ENCODE measurements at regions not wholly inside any gene's neighbourhood (a gene's known extent, or its start where the extent isn't known, plus 50 kb on each side); places are given as distances from the start of the nearest gene placed in this dataset.

DNA sequence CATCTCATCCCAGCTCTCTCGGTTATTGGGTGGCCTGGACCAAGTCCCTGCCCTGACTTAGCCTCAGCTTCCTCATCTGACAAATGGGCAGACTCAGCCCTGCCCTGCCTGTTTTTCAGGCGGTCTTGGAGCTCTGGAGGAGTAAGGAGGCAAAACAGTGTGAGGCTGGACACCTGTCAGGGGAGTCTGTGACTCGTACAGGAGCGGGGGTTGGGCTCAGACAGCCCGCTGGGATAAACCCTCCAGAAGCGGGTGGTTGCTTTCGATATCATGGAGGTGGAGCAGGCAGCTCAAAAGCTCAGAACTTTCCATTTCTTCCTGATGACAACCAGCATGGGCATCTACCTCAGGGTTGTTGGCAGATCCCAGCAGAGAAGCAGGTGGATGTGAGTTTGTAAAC lies 72.9 kb upstream of the GGTA1 start:
- DNase-seq: no peak

DNA sequence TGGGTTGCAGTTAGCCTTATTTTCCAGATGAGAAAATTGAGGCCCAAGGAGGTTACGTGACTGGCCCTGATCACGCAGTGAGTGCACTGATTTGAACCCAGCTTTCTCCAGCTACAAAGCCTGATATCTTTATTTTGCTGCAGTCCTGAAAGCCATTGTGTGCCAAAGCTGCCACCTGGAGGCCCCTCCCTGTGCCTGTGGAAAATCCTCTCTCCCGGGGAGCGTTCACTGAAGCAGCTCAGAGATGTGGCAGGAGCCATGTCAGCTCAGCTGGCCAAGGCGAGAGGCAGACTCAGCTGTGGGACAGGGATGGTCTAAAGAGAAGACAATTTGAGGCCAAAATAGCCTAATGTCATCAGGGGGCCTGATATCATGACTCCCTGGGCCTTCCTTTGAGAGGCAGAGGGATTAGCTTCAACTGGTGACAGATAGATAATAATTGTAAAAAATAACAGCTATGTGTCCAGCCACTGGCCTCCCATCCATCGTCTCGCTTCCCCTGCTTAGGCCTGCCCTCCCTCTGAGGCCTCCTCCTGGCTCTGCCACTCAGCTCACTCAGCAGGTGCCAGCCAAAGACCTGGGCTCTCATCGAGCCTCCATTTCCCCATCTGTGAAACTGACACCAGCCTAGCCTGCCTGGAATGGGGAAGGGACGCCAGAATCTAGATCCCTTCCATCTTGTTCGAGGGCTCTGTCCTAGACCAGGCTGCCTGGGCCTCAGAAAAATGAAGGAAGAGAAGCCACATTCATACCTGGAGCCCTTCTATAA lies 74.3 kb upstream of the GGTA1 start:
- no peak for DNase-seq

DNA sequence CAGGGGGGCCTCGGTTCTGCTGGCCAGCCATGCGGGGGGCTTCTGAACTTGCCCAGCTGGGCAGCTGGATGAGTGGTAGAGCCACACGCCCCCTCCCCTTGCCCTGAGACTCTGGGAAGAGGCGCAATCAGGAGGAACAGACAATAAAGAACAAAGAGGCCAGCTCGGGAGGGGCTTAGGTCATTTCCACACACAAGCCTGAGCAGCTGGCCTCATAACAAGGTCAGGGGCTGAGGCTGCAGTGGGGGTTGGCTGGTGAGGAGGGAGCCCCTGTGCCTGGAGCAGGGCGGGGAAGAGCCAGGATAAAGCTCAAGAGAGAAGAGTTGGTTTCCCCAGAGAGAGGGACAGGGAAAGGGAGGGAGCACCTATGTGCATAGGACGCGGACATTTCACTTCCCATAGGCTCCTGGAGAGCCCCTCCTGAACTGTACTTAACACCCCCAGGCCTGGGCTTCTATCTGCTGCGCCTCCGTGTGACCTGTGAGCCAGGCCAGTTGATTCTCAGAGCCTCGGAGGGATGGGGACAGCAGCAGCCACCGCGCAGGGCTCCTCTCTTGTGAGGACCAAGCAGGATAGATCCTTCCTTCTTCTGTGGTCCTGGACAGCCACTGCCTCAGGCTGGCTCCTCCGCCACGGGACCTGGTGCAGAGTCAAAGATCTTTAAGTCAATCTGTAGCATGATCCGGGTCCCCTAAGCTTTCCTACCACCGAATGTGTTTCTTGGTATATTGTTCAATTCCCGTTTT lies 75.3 kb upstream of the GGTA1 start:
- DNase-seq: no peak

DNA sequence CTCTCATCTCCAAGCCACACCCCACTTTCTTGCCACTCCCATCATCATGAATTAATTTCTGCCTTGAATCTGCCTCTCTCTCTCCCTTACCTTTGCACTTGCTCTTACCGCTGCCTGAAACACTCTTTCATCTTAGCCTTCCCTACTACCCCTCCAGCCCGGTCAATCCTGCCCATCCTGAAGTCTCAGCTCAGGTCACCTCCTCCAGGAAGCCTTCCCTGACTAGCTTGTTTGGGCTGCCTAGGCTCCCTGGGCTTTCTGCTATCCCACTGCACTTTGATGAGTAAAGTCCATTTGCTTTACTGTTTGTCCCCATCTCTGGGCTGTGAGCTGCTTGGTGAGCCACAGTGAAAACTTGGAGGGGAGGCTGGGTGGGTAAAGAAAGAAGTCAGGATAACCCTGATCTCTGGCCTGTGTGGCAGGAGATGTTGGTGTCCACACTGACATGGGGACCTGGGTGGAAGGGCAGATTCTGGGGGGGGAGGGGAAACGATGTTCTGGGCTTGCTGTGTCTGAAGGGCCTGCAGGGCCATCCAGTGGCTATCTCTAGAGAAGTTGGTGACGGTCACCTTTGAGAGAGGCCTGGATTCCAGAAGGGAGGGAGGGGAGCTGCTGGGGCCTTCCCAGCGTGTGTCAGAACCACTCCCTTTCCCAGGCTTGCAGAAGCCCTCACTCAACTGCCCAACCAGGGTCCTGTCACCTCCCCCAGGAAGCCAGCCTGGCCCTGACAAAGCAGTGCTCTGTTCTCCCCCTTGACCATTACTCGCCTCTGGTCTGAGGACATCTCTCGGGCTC lies 75.0 kb upstream of the DAB2IP start:
- no peak for DNase-seq

DNA sequence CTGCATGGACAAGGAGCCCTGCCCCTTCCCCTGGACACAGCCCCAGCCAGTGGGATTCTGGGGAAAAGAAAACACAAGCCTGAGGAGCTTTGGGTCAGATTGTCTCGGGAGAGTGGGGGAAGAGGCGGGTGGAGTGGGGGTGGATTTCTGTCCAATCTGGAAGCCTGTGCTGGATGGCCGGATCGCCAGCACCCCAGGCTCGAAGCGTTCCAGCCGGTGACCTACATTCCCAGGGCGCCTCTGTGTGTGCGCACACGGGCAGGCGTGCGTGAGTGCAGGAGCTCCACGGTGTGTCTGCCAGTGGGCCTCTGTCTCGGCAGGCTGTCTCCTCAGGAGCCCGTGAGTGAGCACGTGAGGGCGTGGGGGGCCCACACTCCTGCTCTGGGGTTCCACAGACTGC lies 74.3 kb upstream of the DAB2IP start:
- DNase-seq: no peak

DNA sequence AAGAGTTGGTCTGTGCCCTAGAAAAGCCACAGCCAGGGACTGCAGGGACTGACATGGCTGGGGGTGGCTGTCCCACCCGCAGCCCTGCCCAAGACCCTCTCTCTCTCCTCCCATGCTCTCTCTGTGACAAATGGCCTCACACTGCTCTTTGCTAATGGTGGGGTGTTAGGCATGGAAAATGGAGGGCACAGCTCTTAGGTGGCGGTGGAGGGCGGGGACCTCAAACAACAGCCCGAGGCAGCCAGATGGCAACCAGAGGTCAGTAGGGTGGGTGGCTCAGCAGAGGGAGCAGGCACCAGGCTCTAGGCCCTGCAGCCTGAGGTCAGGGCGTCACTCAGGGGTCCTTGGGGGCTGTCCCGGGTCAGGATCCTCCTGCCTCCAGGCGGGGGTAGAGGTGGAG lies 73.9 kb upstream of the DAB2IP start:
- DNase-seq: no peak

DNA sequence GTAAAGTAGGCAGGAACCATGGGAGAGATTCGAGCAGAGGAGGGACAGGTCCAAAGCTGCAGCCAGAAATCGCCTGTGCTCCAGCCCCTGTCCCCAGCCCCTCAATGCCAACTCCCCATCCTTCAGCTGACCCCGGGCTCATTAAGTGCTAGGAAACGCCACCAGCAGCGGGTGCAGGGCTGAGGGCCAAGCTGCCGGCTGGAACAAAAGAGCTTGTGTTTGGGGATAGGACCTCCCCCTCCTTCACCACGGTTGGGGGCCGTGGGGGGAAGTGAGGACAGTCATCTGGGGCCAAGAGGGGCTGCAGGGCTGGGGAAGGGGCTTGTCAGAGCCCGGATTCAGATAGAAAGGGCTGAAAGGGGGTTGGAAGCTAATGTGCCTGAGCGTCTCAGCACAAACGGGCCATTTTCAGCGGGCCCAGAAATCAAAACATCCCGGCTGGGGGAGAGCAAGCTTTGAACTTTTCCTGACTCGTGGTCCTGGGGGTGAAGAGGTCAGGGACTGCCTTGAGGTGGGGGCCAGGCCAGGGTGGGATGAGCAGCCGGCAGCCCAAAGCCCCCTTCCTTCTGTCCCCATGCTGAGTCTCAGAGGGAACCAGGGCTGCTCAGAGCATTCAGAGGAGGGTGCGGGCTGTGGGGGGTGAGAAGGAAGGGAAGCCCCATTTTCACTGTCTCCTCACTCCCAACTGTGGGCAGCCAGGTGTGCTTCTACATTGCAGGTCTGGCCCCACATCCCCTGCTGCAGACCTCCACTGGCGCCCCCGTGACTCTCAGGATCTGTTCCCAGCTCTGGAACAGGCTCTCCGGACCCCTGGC lies 69.4 kb upstream of the DAB2IP start:
- DNase-seq: peak; percentile 43

DNA sequence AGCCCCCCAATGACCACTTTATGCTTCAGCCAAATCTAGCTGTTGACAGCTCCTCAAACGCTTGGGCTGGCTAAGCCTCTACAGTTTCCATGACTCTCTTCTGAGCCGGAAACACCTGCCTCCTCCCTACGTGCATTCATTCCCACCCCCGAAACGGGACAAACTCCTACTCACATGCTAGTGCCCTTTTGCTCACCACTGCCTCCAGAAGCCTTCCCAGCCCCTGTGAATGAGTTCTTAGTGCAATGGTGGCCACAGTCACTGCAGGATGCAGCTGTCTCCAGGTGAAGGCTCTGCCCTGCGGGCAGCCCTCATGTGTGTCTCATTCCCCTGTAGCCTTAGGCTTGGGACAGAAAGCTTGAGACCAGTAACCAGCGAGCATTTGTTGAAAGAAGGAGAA lies 68.8 kb upstream of the DAB2IP start:
- no peak for DNase-seq

DNA sequence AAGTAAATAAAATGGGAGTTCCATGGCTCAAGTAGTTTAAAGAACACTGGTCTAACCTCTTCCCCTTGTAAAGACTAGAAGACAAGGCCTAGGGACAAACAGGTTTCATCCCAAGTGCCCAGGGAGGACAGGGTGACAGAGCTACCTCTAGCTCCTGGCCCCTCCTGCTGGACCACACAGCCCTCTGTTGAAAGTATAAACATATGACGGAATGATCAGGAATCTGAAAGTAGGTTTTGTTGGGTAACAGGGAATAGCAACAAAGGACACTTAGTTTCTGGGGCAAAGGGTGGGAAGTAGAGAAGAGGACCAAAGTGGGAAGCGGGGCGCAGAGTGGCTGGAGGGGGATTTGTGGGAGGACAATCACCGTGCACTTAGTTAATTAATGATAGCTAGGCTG lies 67.0 kb upstream of the DAB2IP start:
- no peak for DNase-seq

DNA sequence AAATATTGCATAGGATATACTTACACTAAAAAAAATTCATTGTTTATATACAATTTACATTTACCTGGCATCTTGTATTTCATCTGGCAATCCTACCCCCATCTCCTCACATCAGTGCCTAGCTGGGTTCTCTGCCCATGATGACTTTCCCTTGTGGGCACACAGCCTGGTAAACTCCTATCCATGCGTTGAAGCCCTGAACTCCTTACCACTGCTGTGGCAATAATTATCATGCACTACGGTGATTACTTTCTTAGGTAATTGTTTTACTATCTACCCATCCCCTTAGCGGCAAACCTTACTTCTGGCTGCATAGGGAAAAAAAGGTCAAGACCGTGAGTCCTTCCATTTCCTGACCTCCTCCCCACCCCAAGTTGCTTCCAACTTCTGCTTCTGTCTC lies 63.6 kb upstream of the DAB2IP start:
- no peak for DNase-seq

DNA sequence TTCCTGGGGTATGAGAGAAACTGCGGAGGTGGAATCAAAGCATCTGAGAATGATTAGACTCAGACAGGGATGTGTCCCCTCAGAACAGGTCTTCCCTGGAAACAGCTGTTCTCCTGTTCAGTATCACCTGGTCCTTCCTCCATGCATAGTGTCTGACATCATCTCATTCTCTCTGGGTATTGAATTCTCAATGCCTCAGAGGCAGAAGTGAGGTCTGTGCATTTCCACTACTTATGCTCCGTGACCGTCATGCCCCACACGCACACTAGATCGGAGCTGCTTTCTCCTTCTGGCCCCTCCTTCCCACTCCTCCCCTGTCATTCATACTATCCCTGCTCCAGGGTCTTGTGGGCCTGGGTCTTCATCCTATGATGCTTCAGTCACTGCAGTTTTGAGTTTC lies 61.4 kb upstream of the DAB2IP start:
- no peak for DNase-seq

DNA sequence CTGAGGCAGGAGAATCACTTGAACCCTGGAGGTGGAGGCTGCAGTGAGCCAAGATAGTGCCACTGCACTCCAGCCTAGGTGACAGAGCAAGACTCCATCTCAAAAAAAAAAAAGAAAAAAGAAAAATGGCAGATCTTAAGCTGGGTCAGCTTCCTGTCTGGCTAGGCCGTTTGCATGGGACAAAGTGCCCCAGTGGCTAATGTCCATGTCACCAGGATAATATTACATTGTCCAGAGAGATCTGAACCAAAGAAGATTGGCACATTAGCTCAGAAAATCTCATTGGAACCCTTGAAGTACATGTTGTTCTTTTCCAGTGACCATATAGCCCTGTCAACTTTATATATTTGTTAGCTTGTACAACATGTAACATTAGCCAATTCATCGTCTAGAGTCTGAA lies 59.2 kb upstream of the DAB2IP start:
- DNase-seq: no peak

DNA sequence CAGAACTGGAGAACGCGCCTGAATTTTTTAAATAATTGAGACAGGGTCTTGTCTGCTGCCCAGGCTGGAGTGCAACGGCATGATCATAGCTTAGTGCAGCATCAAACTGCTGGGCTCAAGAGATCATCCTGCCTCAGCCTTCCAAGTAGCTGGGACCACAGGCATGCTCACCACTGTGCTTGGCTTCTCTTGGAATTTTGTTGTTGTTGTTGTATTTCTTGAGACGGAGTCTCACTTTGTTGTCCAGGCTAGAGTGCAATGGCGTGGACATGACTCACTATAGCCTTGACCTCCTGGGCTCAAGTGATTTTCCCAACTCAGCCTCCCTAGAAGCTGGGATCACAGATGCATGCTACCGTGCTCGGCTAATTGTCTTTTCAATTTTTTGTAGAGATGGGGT lies 58.4 kb upstream of the DAB2IP start:
- no peak for DNase-seq

DNA sequence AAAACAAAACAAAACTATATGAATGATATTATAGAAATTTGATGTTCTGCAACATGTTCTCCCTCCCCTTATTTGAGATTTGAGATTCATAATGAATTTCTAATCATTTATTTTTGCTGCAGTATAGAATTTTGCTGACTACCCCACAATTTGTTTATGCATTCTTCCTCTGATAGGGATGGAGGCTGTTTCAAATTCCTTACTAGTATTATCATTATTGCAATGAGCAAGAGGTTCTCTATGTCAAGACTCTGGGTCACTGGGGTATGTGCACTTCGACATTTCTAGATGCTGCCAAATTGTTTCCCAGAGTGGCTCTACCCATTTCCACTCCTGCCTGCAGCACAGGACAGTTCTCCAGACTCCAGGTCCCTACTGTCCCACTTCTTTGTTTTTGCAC lies 54.9 kb upstream of the DAB2IP start:
- DNase-seq: no peak

DNA sequence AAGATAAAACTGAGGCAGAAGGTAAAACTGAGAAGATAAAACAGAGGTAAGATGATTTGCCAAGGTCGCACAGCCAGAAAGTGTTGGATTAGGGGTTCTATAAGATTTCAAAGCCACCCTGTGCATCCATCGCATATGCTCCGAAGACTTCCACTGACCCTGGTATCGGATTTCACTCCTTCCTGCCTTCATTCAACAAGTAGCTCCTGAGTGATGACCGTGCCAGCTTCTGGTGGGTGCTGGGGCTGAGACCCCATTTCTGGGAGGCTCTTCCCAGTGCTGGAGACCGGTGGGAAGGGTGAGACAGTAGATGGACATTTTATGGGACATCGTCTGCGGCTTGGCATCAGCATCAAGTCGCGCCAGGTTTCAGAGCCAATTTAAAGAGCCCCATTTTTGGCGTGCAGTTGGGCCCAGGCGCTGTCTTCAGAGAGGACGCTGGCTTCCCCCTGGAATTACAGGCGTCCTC lies 53.7 kb upstream of the DAB2IP start:
- DNase-seq: no peak

DNA sequence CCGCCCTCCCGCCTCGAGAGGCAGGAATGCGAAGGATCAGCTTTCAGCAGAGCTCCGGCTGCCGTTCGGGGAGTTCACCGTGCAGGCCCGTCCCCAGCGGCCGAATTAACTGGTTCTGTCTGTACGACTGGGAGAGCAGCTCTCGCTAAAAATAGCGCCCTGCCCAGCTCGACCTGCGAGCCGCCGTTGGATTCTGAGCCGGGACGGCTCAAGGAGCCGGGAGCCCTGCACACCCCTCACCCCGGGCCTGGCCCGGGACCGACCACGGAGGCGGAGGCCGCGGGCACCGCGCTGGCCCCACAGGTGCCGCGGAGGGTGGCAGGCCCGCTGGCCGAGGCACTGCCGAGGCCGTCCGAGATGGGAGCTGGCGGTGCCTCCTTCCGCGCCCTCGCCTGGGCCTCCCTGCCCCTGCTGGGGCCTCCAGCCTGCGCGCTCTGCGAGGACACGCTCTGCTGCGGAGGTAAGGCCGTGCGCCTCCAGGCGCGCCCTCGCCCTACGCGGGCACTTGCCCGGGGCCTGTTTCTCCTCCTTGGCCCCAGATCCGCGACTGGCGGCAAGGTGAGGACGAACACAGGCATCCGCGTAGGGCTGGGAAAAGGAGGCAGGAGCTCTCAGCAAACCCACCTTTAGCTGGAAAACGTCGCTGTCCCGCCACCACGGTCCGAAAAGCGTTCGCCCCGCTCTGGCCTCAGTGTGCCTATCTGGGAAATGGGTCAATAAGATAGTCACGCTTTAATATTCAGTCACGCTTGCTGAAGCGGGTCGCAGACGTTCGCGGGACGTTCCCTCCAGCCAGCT lies 53.1 kb upstream of the DAB2IP start:
- DNase-seq: peak; percentile 90

DNA sequence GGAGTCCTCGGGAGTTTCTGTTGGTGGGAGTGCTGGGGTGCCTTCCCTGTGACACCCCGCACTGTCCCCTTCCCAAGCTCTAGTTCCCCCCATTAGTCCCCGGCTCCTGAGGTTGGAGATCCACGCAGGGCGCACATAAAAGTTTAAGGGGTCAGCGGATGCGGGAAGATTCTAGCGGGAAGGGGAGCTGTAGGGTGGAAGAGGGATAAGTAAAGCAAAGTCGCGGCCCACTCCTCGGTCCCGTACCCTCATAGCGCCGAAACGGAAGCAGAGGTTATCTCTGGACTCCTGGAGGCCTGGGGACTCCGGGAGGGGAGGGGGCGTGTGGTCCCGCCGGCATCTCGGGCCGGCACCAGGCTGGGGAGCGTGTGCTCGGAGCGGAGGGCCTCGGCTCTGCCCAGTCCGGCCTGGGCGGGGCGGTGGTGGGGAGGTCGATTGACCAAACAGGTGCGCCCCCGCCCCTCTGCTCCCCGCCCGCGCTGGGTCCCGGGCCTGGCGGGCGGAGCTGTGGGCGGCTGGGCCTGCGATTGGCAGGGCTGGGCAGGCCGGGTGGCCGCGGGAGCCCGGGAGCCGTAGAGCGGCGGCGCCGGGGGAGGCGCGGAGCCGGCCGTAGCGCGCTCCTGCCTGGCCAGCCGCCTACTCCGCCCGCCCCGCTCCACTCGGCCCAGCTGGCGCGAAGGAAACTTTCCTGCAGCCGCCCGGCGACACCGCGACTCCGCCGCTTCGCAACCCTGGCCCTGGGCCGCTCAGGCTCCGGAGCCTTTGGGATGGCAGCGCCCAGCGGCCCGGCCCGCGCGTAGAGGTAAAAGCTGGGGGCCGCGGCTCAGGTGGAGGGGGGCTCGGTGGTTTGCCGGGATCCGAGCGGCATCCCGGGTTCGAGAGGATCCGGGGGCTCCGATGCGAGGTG lies 52.2 kb upstream of the DAB2IP start:
- peak; percentile 79 for DNase-seq

DNA sequence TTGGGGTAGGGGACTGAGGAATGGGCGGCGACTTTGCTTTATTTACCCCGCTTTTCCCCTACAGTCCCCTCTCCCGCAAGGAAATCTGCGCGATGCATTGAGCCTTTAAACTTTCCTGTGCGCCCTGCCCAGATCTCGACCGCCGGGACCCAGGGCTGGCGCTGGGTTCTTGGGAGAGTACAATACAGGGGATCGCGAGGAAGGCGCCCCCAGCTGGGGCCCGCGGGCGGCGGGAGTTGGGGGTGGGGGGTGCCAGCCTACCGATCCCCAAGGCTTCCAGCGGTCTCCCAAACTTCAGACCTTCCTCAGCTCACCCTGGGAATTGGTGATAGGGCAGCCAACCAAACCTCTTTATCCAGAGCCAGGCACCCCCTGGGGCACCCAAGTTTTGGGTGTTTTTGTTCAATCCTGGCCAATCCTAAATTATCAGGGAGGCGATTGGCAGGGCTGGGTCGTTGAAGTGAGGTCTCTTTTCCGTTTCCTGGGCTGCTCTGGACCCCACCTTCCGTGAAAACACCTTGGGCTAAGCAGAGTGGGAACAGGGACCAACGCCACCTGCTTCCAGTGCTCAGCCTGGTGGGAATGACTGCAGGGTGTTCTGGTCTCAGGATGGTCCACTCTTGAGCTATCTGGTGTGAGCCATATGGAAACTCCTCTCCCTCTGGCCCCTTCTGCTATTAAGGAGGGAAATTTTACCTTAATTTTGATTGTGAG lies 51.4 kb upstream of the DAB2IP start:
- DNase-seq: no peak

DNA sequence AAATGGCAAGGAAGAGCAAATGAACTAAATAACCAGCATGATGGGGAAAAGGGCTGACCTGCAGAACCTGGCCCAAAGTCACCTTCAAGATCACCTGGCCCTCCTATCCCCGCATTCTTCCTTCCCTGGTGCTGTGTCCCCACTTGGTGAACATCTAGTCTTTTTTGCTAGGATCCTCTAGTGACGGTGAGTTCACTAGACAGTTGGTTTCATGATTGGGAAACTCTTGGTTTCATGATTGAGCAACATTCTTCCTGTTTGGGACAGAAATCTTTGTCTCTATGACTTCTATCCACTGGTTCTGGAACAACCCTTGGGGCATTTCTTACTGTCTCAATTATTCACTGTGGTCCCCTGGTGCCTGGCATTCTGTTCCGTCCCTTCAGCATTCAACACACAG lies 50.2 kb upstream of the DAB2IP start:
- no peak for DNase-seq
